HepG2 (cell line): ENCODE measurements at regions not wholly inside any gene's neighbourhood (a gene's known extent, or its start where the extent isn't known, plus 50 kb on each side); places are given as distances from the start of the nearest gene placed in this dataset.

Experiments
- ATAC-seq: fragments of 200-7000 bp; cut with Tn5 transposase; 3 replicates; pipeline ENCODE4 v1.9.1; 2020; ENCODE audit warnings: mild to moderate bottlenecking, moderate library complexity
- BruUV-seq: library from RNA; stranded (reverse); fragments of 400-500 nt; replicated peaks from 2 replicates; lab custom pipeline; 2021; lab: Mats Ljungman, UMichigan
- CTCF ChIA-PET: fragments of 300-600 bp; formaldehyde crosslinking; extraction: SDS; loops from one replicate; lab custom pipeline; 2021; ENCODE audit warnings: low total read pairs, inconsistent platforms, low intra/inter-chr PET ratio; lab: Yijun Ruan, JAX
- POLR2A ChIA-PET: fragments of 350-600 bp; sonication (Branson Sonifier 250); formaldehyde crosslinking; loops from one replicate; lab custom pipeline; 2020; ENCODE audit warnings: antibody characterized with exemption, inconsistent platforms; lab: Yijun Ruan, JAX
- DNase-seq: peaks from one replicate; pipeline ENCODE4 v3.0.0-alpha.2; 2015; ENCODE audit warnings: low spot score
- FAIRE-seq: peaks from 3 replicates; lab custom pipeline; 2011; peaks lifted over from hg19 to GRCh38; lab: Jason Lieb, UNC
- H2AFZ ChIP-seq: one replicate; pipeline ENCODE4 v1.6.1; 2011; ENCODE audit warnings: low read length, inconsistent platforms
- H3K27ac ChIP-seq: fragments of 300-600 bp; 3 replicates; pipeline ENCODE4 v1.8.0; 2011; ENCODE audit warnings: mixed run types, mild to moderate bottlenecking, mixed read lengths, low read length, inconsistent platforms; ENCODE audit not compliant: insufficient read depth; ENCODE audit errors: extremely low read length
- H3K27me3 ChIP-seq, 2 experiments: fragments of 200-600 bp in 1 of 2; 2 replicates in 1 of 2; 3 replicates in 1 of 2; pipeline versions ENCODE4 v1.6.0 to v1.8.0; 2011; ENCODE audit warnings: low read length in 2 of 2, mild to moderate bottlenecking in 2 of 2, moderate library complexity in 2 of 2, inconsistent platforms in 1 of 2; ENCODE audit not compliant: insufficient read depth in 2 of 2, control insufficient read depth in 1 of 2
- H3K36me3 ChIP-seq, 2 experiments: fragments of 200-600 bp in 1 of 2; replicated peaks in 1 of 2; 2 replicates in 1 of 2; 3 replicates in 1 of 2; pipeline versions ENCODE4 v1.5.1 to v1.8.0; 2011; ENCODE audit warnings: low read length in 2 of 2, inconsistent platforms in 1 of 2; ENCODE audit not compliant: insufficient read depth in 2 of 2, control insufficient read depth in 1 of 2
- H3K4me1 ChIP-seq: 2 replicates; pipeline ENCODE4 v1.5.1; 2012; ENCODE audit warnings: low read length, inconsistent platforms; ENCODE audit not compliant: insufficient read depth
- H3K4me2 ChIP-seq: 2 replicates; pipeline ENCODE4 v1.6.0; 2011; ENCODE audit warnings: low read depth, low read length, inconsistent platforms
- H3K4me3 ChIP-seq, 3 experiments: fragments of 200-600 bp in 1 of 3; sonication (generic), shearing (Covaris generic) in 1 of 3; replicated peaks in 1 of 3; 2 replicates each; pipeline ENCODE4 v1.5.1; 2011 to 2016; ENCODE audit warnings: low read length in 3 of 3, inconsistent platforms in 2 of 3, low read depth in 2 of 3, mild to moderate bottlenecking in 2 of 3, control low read depth in 1 of 3, mixed read lengths in 1 of 3; ENCODE audit not compliant: insufficient read depth in 1 of 3
- H3K79me2 ChIP-seq: one replicate; pipeline ENCODE4 v1.6.1; 2011; ENCODE audit warnings: low read length, inconsistent platforms; ENCODE audit not compliant: insufficient read depth
- H3K9ac ChIP-seq: 2 replicates; pipeline ENCODE4 v1.6.0; 2011; ENCODE audit warnings: mild to moderate bottlenecking, low read depth, low read length, inconsistent platforms; ENCODE audit not compliant: insufficient read depth
- H3K9me3 ChIP-seq: 2 replicates; pipeline ENCODE4 v1.5.1; 2012; ENCODE audit warnings: mild to moderate bottlenecking, low read length
- H4K20me1 ChIP-seq: 2 replicates; pipeline ENCODE4 v1.6.0; 2011; ENCODE audit warnings: inconsistent platforms, mild to moderate bottlenecking, low read length, moderate library complexity; ENCODE audit not compliant: insufficient read depth
- CAMTA2 ChIP-seq: sonication (generic); formaldehyde crosslinking; IDR thresholded peaks from 2 replicates; pipeline ENCODE4 v1.4.0; 2020; ENCODE audit warnings: mild to moderate bottlenecking, missing genetic modification reagents, borderline replicate concordance
- CBFB ChIP-seq: sonication (generic); formaldehyde crosslinking; IDR thresholded peaks from 2 replicates; pipeline ENCODE4 v1.4.0; 2020; ENCODE audit warnings: missing genetic modification reagents
- CBX5 ChIP-seq: sonication (generic); formaldehyde crosslinking; IDR thresholded peaks from 2 replicates; pipeline ENCODE4 v1.4.0; 2020; ENCODE audit warnings: missing genetic modification reagents, borderline replicate concordance
- CREB1 ChIP-seq, 2 experiments: fragments of 450-650 bp in 1 of 2; IDR thresholded peaks; 2 replicates each; pipeline ENCODE4 v1.6.1; 2016 to 2017; ENCODE audit warnings: control low read depth in 1 of 2, mild to moderate bottlenecking in 1 of 2, missing compliant biosample characterization in 1 of 2, missing genetic modification characterization in 1 of 2
- ETV5 ChIP-seq: IDR thresholded peaks from 2 replicates; pipeline ENCODE4 v1.6.1; 2018; ENCODE audit warnings: missing biosample characterization, missing genetic modification reagents, inconsistent platforms, borderline replicate concordance
- GABPB1 ChIP-seq: IDR thresholded peaks from 2 replicates; pipeline ENCODE4 v1.6.1; 2016; ENCODE audit warnings: mild to moderate bottlenecking, missing genetic modification reagents, moderate library complexity, missing compliant biosample characterization
- NR2F2 ChIP-seq: IDR thresholded peaks from 2 replicates; pipeline ENCODE4 v1.6.1; 2012; ENCODE audit warnings: low read depth, inconsistent platforms, borderline replicate concordance
- PBX2 ChIP-seq: IDR thresholded peaks from 2 replicates; pipeline ENCODE4 v1.6.1; 2016; ENCODE audit warnings: control low read depth
- POLR2G ChIP-seq: fragments of 200-400 bp; formaldehyde crosslinking; IDR thresholded peaks from 2 replicates; pipeline ENCODE4 v1.6.1; 2018; ENCODE audit warnings: mild to moderate bottlenecking, low read depth, low read length, moderate library complexity
- SMAD3 ChIP-seq: sonication (generic); formaldehyde crosslinking; IDR thresholded peaks from 2 replicates; pipeline ENCODE4 v1.4.0; 2020; ENCODE audit warnings: missing genetic modification reagents
- SRF ChIP-seq: IDR thresholded peaks from 2 replicates; pipeline ENCODE4 v1.6.1; 2011; ENCODE audit warnings: mild to moderate bottlenecking, low read depth, low read length, moderate library complexity
- THAP7 ChIP-seq: sonication (generic); formaldehyde crosslinking; IDR thresholded peaks from 2 replicates; pipeline ENCODE4 v1.8.1; 2023; ENCODE audit warnings: mild to moderate bottlenecking, missing genetic modification reagents
- THRA ChIP-seq: sonication (generic); formaldehyde crosslinking; IDR thresholded peaks from 2 replicates; pipeline ENCODE4 v1.4.0; 2020; ENCODE audit warnings: missing genetic modification reagents, borderline replicate concordance
- ZBTB43 ChIP-seq: sonication (generic); formaldehyde crosslinking; conservative IDR thresholded peaks from 2 replicates; pipeline ENCODE4 v1.4.0; 2020; ENCODE audit warnings: missing genetic modification reagents
- ZNF143 ChIP-seq: sonication (generic); formaldehyde crosslinking; IDR thresholded peaks from 2 replicates; pipeline ENCODE4 v1.4.0; 2020; ENCODE audit warnings: missing genetic modification reagents
- ZNF24 ChIP-seq: fragments of 450-650 bp; IDR thresholded peaks from 2 replicates; pipeline ENCODE4 v1.6.1; 2017; ENCODE audit warnings: antibody characterized with exemption, mild to moderate bottlenecking
- ZNF598 ChIP-seq: sonication (generic); formaldehyde crosslinking; IDR thresholded peaks from 2 replicates; pipeline ENCODE4 v1.5.1; 2020; ENCODE audit warnings: mild to moderate bottlenecking, missing genetic modification reagents, borderline replicate concordance
- ZNF737 ChIP-seq: sonication (generic); formaldehyde crosslinking; IDR thresholded peaks from 2 replicates; pipeline ENCODE4 v1.5.0; 2020; ENCODE audit warnings: missing genetic modification reagents, mild to moderate bottlenecking, borderline replicate concordance
- ZNF816 ChIP-seq: sonication (generic); formaldehyde crosslinking; IDR thresholded peaks from 2 replicates; pipeline ENCODE4 v1.8.0; 2022; ENCODE audit warnings: missing genetic modification reagents, mild to moderate bottlenecking, borderline replicate concordance
- WGBS: methylation state at CpG from one replicate; pipeline ENCODE4 v1.1.6; 2017; ENCODE audit warnings: low lambda C conversion rate; 5-methylcytosine and 5-hydroxymethylcytosine counted together
- in situ Hi-C: cut with HindIII; loops from 2 replicates; pipeline ENCODE4 v1.10.0; 2017; ENCODE audit warnings: low pct_unique_long_range_greater_than_20kb; ENCODE audit not compliant: extremely low pct_ligation_motif_present
- intact Hi-C: fragments of 100-400 bp; cut with micrococcal nuclease; formaldehyde crosslinking; loops from one replicate; pipeline ENCODE4 v1.10.0; 2022; ENCODE audit not compliant: unreplicated experiment

- 33% methylated on average over 39 of the region's 51 CpGs for WGBS
- peak; percentile 74 for DNase-seq
- no peak for FAIRE-seq
- POLR2A ChIA-PET, result interaction anchor here (0.9 to 1.6 kb wide), 6 partner anchors 9 to 707 kb away, joined by 3 to 10 read pairs (median 6); partner anchors contain the start of genes CHD1L and PRKAB2
- Histone ChIP-seq H4K20me1 (no peaks in the 10 kb centered on the region), H3K79me2 (no peaks in the 10 kb centered on the region), H3K4me2 (peak overlapping the region; percentile 80), H3K4me3 (peak overlapping the region; percentile 18 to 69 (median 26); a peak in 5 of 6 replicates), H3K9ac (peak overlapping the region; percentile 84), H3K9me3 (no peaks in the 10 kb centered on the region), H3K27ac (peak overlapping the region; percentile 62), H3K27me3 (peaks cover 0 to 17% of the 10 kb centered on the region in 2 experiments; a peak in 3 of 5 replicates), H2AFZ (peak overlapping the region; percentile 57), H3K36me3 (no peaks in the 10 kb centered on the region), H3K4me1 (peaks cover 12% of the 10 kb centered on the region; the same call in 1 of the 2 replicates)
- ATAC-seq, result peak; percentile 88
- CTCF ChIA-PET, result no interaction called here
- TSS peak; percentile 97 for BruUV-seq
- in situ Hi-C loops (no loop called here), intact Hi-C loops (no loop called here)
- TF ChIP-seq ZBTB43 (CRISPR knock-in tag), result no peak
- TF ChIP-seq POLR2G, result peak; percentile 95
- TF ChIP-seq SMAD3 (CRISPR knock-in tag), result no peak
- TF ChIP-seq GABPB1, result peak; percentile 57; the same call in 1 of the 2 replicates
- 0 out of 2 replicates have a peak, but pooled peaks have one; percentile 76 for TF ChIP-seq CAMTA2
- no peak for TF ChIP-seq PBX2 (CRISPR knock-in tag)
- peak; percentile 48; the same call in 1 of the 2 replicates for TF ChIP-seq NR2F2
- TF ChIP-seq ETV5 (CRISPR knock-in tag), result peak; percentile 56; the same call in 1 of the 2 replicates
- TF ChIP-seq ZNF143 (CRISPR knock-in tag), result peak; percentile 90
- TF ChIP-seq CREB1 (IDR thresholded peaks at IDR 0.05), result peak; percentile 83
- TF ChIP-seq CREB1 (CRISPR knock-in tag; IDR thresholded peaks at IDR 0.05), result peak; percentile 83
- TF ChIP-seq CBX5 (CRISPR knock-in tag), result 0 out of 2 replicates have a peak, but pooled peaks have one; percentile 21
- TF ChIP-seq ZNF816 (CRISPR knock-in tag), result 0 out of 2 replicates have a peak, but pooled peaks have one; percentile 37
- 0 out of 2 replicates have a peak, but pooled peaks have one; percentile 28 for TF ChIP-seq SRF
- TF ChIP-seq ZNF24, result no peak
- TF ChIP-seq THRA (CRISPR knock-in tag), result peak; percentile 58; the same call in 1 of the 2 replicates
- 0 out of 2 replicates have a peak, but pooled peaks have one; percentile 28 for TF ChIP-seq CBFB (CRISPR knock-in tag)
- TF ChIP-seq THAP7 (CRISPR knock-in tag), result no peak
- 0 out of 2 replicates have a peak, but pooled peaks have one; percentile 27 for TF ChIP-seq ZNF737
- TF ChIP-seq ZNF598 (CRISPR knock-in tag), result no peak
These were observed 87.8 kb downstream of the PRKAB2 start for GRCh38 chr1:147084273-147085096.
